AG04450 (cell line): ENCODE measurements at regions not wholly inside any gene's neighbourhood (a gene's known extent, or its start where the extent isn't known, plus 50 kb on each side); places are given as distances from the start of the nearest gene placed in this dataset.

ENCODE experiments used
- CTCF ChIA-PET: fragments of 300-600, 350-600 bp; formaldehyde crosslinking; extraction: SDS; loops from one replicate; lab custom pipeline; 2022; ENCODE audit warnings: antibody characterized with exemption, inconsistent platforms; lab: Charles Lee
- POLR2A ChIA-PET: fragments of 350-600 bp; formaldehyde crosslinking; extraction: SDS; loops from one replicate; lab custom pipeline; 2021; ENCODE audit warnings: antibody characterized with exemption, inconsistent platforms; lab: Yijun Ruan, JAX
- DNase-seq: peaks from one replicate; pipeline ENCODE4 v3.0.0-alpha.2; 2011; ENCODE audit warnings: low read depth, low spot score
- H3K27ac ChIP-seq: one replicate; pipeline ENCODE4 v1.5.1; 2012; ENCODE audit warnings: low read depth, low read length, control low read depth
- H3K27me3 ChIP-seq: one replicate; pipeline ENCODE4 v1.6.0; 2012; ENCODE audit warnings: low read length; ENCODE audit not compliant: control insufficient read depth, insufficient read depth
- H3K4me3 ChIP-seq: 2 replicates; pipeline ENCODE4 v1.5.1; 2011; ENCODE audit warnings: mild to moderate bottlenecking, low read depth, low read length, control low read depth
- H3K9me3 ChIP-seq: 2 replicates; pipeline ENCODE4 v1.5.1; 2012; ENCODE audit warnings: low read length; ENCODE audit not compliant: control insufficient read depth, insufficient read depth
- TF ChIP-seq, protein P1 (sequence below): IDR thresholded peaks from 2 replicates; pipeline ENCODE4 v1.5.1; 2011; ENCODE audit warnings: low read depth, low read length, control low read depth, inconsistent platforms

DNA sequence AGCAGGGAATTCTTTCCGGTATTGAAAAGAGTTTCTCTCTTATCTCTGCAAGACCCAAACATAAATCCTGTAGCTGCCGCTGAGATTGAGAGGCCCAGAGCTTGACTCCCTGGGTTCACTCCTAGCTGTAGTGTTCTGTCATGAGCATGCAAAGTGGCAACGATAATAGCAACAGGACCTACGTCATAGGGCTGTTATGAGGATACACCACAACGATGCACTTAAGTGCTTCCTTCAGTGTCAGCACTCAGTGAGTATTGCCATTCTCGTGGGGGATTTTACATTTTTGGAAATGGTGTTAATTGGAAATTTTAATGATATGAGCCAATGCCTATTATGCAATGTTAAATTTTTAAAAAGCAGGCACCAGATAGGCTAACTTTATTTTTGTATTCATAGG, 199.8 kb downstream of the CYLD start:
- ChIA-PET POLR2A (no interaction called here), CTCF (no interaction called here)
- H3K27me3 ChIP-seq, result no peaks in the 10 kb centered on the region
- no peak overlapping the region for H3K4me3 ChIP-seq
- H3K9me3 ChIP-seq, result no peaks in the 10 kb centered on the region
- TF ChIP-seq, protein P1, sequence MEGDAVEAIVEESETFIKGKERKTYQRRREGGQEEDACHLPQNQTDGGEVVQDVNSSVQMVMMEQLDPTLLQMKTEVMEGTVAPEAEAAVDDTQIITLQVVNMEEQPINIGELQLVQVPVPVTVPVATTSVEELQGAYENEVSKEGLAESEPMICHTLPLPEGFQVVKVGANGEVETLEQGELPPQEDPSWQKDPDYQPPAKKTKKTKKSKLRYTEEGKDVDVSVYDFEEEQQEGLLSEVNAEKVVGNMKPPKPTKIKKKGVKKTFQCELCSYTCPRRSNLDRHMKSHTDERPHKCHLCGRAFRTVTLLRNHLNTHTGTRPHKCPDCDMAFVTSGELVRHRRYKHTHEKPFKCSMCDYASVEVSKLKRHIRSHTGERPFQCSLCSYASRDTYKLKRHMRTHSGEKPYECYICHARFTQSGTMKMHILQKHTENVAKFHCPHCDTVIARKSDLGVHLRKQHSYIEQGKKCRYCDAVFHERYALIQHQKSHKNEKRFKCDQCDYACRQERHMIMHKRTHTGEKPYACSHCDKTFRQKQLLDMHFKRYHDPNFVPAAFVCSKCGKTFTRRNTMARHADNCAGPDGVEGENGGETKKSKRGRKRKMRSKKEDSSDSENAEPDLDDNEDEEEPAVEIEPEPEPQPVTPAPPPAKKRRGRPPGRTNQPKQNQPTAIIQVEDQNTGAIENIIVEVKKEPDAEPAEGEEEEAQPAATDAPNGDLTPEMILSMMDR, result no peak
- no peak for DNase-seq
- no peak overlapping the region for H3K27ac ChIP-seq

DNA sequence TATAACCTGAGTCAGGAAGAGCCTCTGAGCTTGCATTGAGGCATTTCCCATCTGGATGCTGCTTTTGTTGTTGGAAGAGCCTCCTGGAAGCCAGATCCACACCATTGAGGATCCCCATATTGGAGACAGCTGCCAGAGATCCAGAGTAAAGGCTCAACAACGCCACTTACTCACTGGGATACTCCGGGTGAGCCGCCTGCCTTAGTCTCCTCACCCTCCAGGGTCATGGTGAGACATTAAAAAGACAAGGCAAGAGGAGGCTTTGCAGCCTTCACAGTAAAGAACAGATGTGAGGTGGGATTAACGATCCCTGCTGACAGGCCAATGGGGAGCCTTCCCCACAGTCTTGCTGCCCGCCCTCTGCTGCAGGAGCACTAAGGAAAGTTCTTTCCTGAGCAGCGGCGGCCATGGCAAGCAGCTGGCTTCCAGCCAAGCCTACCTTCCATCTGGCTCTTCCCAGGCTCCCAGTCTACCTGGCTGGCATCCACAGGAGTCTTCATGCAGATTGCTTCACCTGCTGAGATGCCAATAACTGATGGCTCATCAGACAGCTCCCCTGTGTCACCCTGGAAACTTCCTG, 198.5 kb downstream of the CYLD start:
- TF ChIP-seq, protein P1, result no peak
- no peaks in the 10 kb centered on the region for H3K9me3 ChIP-seq
- H3K27me3 ChIP-seq, result no peaks in the 10 kb centered on the region
- ChIA-PET POLR2A (no interaction called here), CTCF (no interaction called here)
- DNase-seq, result no peak
- no peak overlapping the region for H3K4me3 ChIP-seq
- H3K27ac ChIP-seq, result no peak overlapping the region

DNA sequence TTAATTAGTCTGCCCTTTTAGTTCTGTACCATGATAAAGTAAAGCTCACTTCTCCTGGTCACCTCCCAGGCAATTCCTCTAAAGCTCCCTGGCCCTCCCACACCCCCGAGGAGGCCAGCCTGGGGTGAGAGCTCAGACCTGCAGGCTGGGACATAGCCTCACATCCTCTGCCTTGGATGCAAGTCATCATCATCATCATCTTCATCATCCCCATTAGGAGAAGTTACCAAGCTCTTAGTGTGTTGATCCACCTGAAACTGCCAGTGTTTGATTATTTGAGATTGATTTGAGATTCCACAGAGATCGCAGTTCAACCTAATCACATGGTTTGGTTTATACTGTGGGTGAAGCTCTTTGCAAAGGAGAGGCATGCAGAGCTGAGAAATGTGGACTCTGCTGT, 197.5 kb downstream of the CYLD start:
- POLR2A ChIA-PET, result no interaction called here
- no peaks in the 10 kb centered on the region for H3K27me3 ChIP-seq
- CTCF ChIA-PET, result no interaction called here

DNA sequence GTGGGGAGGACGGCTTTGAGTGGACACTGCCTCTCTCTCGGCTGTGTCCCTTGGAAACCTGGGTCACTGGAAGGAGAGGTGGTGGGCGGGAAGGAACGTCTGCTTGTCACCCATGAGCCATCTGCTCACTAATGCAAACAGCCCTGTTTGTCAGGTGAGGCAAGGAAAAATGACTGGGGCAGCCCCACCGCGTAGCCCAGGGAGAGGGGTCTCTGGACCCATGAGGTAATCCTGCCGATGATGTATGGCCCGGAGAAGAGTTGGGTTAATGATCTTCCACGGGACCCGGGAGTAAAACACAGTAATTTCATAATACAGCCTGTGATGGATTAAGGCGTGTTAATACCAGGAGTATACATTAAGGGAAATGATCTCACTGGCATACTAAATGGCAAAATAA, 197.0 kb downstream of the CYLD start:
- H3K9me3 ChIP-seq, result no peaks in the 10 kb centered on the region; the same call in 1 of the 2 replicates
- ChIA-PET POLR2A (no interaction called here), CTCF (no interaction called here)
- H3K27ac ChIP-seq, result no peak overlapping the region
- DNase-seq, result no peak
- H3K4me3 ChIP-seq, result no peak overlapping the region
- no peaks in the 10 kb centered on the region for H3K27me3 ChIP-seq
- TF ChIP-seq, protein P1, result no peak

More for the DNA sequence above, 197.5 kb downstream of the CYLD start:
- TF ChIP-seq, protein P1, result no peak
- H3K9me3 ChIP-seq, result no peaks in the 10 kb centered on the region; the same call in 1 of the 2 replicates
- H3K27ac ChIP-seq, result no peak overlapping the region
- DNase-seq, result no peak
- no peak overlapping the region for H3K4me3 ChIP-seq

DNA sequence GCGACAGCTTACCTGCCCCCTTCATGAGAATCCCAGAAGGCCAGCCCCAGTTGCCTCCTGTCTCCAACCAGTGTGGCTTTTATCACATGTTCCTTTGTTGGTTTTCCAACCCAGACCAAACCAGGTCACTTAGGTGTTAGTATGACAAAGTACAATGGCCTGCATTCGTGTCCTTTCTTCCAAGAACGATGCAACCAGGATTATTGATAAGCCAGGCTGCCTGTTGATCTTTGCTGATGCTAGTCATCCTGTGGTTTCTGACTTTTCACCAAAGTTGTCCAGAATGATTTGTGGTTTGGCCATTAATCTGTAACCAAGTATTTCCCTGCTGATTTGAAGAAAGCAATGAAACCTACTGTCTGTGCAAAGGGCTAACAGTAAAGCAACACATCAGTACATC, 191.4 kb downstream of the CYLD start:
- H3K27ac ChIP-seq, result no peak overlapping the region
- H3K27me3 ChIP-seq, result no peaks in the 10 kb centered on the region
- POLR2A ChIA-PET, result interaction anchor here (0.5 kb wide), 1 partner anchor 557 kb away, joined by 4 read pairs; no protein-coding TSS in a partner anchor
- H3K9me3 ChIP-seq, result no peaks in the 10 kb centered on the region; the same call in 1 of the 2 replicates
- no peak for DNase-seq
- CTCF ChIA-PET, result no interaction called here
- TF ChIP-seq, protein P1, result no peak
- H3K4me3 ChIP-seq, result no peak overlapping the region
